Loucy (cell line): ENCODE measurements at regions not wholly inside any gene's neighbourhood (a gene's known extent, or its start where the extent isn't known, plus 50 kb on each side); places are given as distances from the start of the nearest gene placed in this dataset.

ENCODE experiments used
- H2AFZ ChIP-seq: fragments of 200-600 bp; sonication (generic); 2 replicates; pipeline ENCODE4 v1.6.0; 2016; ENCODE audit warnings: antibody characterized with exemption, mild to moderate bottlenecking, low read length, moderate library complexity
- H3F3A ChIP-seq: fragments of 200-600 bp; 2 replicates; pipeline ENCODE4 v1.6.0; 2016; ENCODE audit warnings: antibody characterized with exemption, low read depth, mild to moderate bottlenecking
- H3K27me3 ChIP-seq: fragments of 200-600 bp; sonication (generic); 2 replicates; pipeline ENCODE4 v1.6.1; 2014; ENCODE audit warnings: low read length, mild to moderate bottlenecking; ENCODE audit not compliant: insufficient read depth, poor library complexity, severe bottlenecking
- H3K36me3 ChIP-seq: fragments of 200-600 bp; sonication (generic); 2 replicates; pipeline ENCODE4 v1.6.1; 2016; ENCODE audit warnings: low read length; ENCODE audit not compliant: insufficient read depth
- H3K4me1 ChIP-seq: fragments of 200-600 bp; sonication (generic); 2 replicates; pipeline ENCODE4 v1.5.1; 2014; ENCODE audit warnings: low read length, mild to moderate bottlenecking; ENCODE audit not compliant: insufficient read depth, poor library complexity, severe bottlenecking
- H3K4me2 ChIP-seq: fragments of 200-600 bp; sonication (generic); 2 replicates; pipeline ENCODE4 v1.6.0; 2014; ENCODE audit warnings: antibody characterized with exemption, low read length, low read depth, mild to moderate bottlenecking; ENCODE audit not compliant: poor library complexity, severe bottlenecking
- H3K4me3 ChIP-seq: fragments of 200-600 bp; sonication (generic); 2 replicates; pipeline ENCODE4 v1.5.1; 2014; ENCODE audit warnings: low read length, mild to moderate bottlenecking, mixed read lengths; ENCODE audit not compliant: poor library complexity, severe bottlenecking
- H3K79me2 ChIP-seq: fragments of 200-600 bp; sonication (generic); 2 replicates; pipeline ENCODE4 v1.6.1; 2014; ENCODE audit warnings: low read length; ENCODE audit not compliant: insufficient read depth
- H3K9ac ChIP-seq: fragments of 200-600 bp; sonication (generic); 2 replicates; pipeline ENCODE4 v1.6.0; 2014; ENCODE audit warnings: mild to moderate bottlenecking, low read depth, low read length, moderate library complexity; ENCODE audit not compliant: poor library complexity, severe bottlenecking
- H3K9me2 ChIP-seq: fragments of 200-600 bp; sonication (generic); replicated peaks from 2 replicates; pipeline ENCODE4 v1.6.1; 2016; ENCODE audit warnings: low read depth, low read length, mixed read lengths
- H3K9me3 ChIP-seq: fragments of 200-600 bp; sonication (generic); 2 replicates; pipeline ENCODE4 v1.6.1; 2014; ENCODE audit warnings: mild to moderate bottlenecking, antibody characterized with exemption, low read length, low read depth; ENCODE audit not compliant: insufficient read depth
- H4K20me1 ChIP-seq: fragments of 200-600 bp; sonication (generic); 2 replicates; pipeline ENCODE4 v1.6.0; 2014; ENCODE audit warnings: antibody characterized with exemption, low read length, mild to moderate bottlenecking; ENCODE audit not compliant: insufficient read depth, poor library complexity, severe bottlenecking
- EZH2phosphoT487 ChIP-seq: fragments of 200-600 bp; IDR thresholded peaks from 2 replicates; pipeline ENCODE4 v1.6.1; 2018; ENCODE audit warnings: antibody characterized with exemption, mild to moderate bottlenecking, moderate library complexity, borderline replicate concordance
- TF ChIP-seq, protein P1 (sequence below): fragments of 200-600 bp; sonication (generic); conservative IDR thresholded peaks from 2 replicates; pipeline ENCODE4 v1.5.1; 2014; ENCODE audit warnings: mild to moderate bottlenecking, antibody characterized with exemption, low read length

DNA sequence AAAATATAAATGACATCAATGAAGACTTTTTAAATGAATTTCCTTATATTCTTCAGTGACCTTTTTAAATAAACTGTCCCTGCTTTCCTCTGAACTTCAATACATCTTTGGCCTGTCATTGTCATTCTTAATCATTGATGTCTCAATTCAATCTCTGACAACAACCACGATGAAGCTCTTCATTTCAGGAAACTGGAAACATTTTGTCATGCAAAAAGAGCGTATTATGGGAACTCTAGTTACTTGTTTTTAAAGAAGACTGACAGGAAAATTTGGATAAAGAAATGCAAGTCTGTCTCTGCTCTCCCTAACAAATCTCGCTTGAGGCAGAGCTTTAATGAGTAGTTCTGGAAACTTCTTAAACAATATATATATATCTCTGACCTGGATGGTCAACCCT is 535.8 kb upstream of the ADGRL2 start:
- Histone ChIP-seq H3K4me1 (no peaks in the 10 kb centered on the region), H3K79me2 (no peaks in the 10 kb centered on the region), H3F3A (no peaks in the 10 kb centered on the region), H3K9me2 (no peaks in the 10 kb centered on the region), H3K9ac (no peak overlapping the region), H3K36me3 (no peaks in the 10 kb centered on the region), H4K20me1 (no peaks in the 10 kb centered on the region), H3K9me3 (no peaks in the 10 kb centered on the region), H3K4me2 (no peak overlapping the region), H3K27me3 (no peaks in the 10 kb centered on the region), H3K4me3 (no peak overlapping the region), H2AFZ (no peak overlapping the region)
- TF ChIP-seq EZH2phosphoT487: no peak
- TF ChIP-seq, protein P1, sequence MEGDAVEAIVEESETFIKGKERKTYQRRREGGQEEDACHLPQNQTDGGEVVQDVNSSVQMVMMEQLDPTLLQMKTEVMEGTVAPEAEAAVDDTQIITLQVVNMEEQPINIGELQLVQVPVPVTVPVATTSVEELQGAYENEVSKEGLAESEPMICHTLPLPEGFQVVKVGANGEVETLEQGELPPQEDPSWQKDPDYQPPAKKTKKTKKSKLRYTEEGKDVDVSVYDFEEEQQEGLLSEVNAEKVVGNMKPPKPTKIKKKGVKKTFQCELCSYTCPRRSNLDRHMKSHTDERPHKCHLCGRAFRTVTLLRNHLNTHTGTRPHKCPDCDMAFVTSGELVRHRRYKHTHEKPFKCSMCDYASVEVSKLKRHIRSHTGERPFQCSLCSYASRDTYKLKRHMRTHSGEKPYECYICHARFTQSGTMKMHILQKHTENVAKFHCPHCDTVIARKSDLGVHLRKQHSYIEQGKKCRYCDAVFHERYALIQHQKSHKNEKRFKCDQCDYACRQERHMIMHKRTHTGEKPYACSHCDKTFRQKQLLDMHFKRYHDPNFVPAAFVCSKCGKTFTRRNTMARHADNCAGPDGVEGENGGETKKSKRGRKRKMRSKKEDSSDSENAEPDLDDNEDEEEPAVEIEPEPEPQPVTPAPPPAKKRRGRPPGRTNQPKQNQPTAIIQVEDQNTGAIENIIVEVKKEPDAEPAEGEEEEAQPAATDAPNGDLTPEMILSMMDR: no peak

DNA sequence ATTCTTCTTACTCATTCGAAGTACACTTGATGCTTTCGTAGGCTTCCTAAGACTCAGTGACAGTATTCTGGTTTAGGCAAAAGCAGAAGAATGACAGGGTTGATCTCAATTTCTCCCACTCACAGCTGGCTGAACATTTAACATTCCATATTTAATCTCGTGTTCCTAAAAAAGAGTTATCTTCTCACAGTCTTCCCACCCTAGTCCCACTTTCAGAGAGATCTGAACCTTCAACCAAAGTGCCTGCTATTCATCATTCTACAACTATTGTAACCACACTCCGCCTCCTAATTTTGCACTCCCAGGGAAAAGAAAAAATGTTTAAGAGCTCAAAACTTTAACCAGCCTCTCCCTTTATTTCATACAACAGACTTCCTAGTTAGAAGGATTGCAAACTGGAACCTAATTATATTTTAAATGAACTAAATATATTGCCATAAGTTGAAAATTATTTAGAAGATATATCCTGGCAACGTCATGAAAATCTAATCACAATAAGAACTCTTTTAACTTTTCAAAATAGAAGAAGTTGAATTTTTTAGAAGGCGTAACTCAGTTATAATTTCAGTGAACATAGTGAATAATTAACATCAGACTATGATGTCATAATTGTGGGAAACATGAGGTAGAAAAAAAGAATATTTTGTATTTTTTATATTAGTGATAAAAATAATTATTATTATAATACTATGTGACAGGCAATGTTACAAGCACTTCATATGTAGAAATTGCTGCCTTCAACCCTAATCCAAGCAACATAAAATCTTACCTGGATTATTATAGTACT is 540.9 kb upstream of the ADGRL2 start:
- Histone ChIP-seq H3K4me1 (no peaks in the 10 kb centered on the region), H3K9ac (no peak overlapping the region), H3K27me3 (no peaks in the 10 kb centered on the region), H3F3A (no peaks in the 10 kb centered on the region), H3K9me3 (no peaks in the 10 kb centered on the region), H3K79me2 (no peaks in the 10 kb centered on the region), H3K36me3 (no peaks in the 10 kb centered on the region), H3K4me2 (no peak overlapping the region), H2AFZ (no peak overlapping the region), H4K20me1 (no peaks in the 10 kb centered on the region), H3K4me3 (no peak overlapping the region), H3K9me2 (no peaks in the 10 kb centered on the region)
- TF ChIP-seq EZH2phosphoT487: no peak
- TF ChIP-seq, protein P1: no peak

GRCh38 chr1:81254560-81254959 is 546.2 kb upstream of the ADGRL2 start:
- no peaks in the 10 kb centered on the region for H4K20me1 ChIP-seq
- no peak overlapping the region for H2AFZ ChIP-seq

More at GRCh38 chr1:81254560-81254959, 546.2 kb upstream of the ADGRL2 start:
- Histone ChIP-seq H3K9me2 (no peaks in the 10 kb centered on the region), H3K79me2 (no peaks in the 10 kb centered on the region), H3K4me1 (no peaks in the 10 kb centered on the region), H3K9me3 (no peaks in the 10 kb centered on the region), H3K4me3 (no peak overlapping the region), H3K9ac (no peak overlapping the region), H3K4me2 (no peak overlapping the region), H3K27me3 (no peaks in the 10 kb centered on the region), H3K36me3 (no peaks in the 10 kb centered on the region), H3F3A (no peaks in the 10 kb centered on the region)
- TF ChIP-seq, protein P1: no peak
